ENCODE measurements at regions not wholly inside any gene's neighbourhood (a gene's known extent, or its start where the extent isn't known, plus 50 kb on each side); places are given as distances from the start of the nearest gene placed in this dataset.

GRCh38 chr4:151962138-151962823 lies 201.5 kb upstream of the GATB start:
- no peak for TF ChIP-seq CTCF (IDR thresholded peaks at IDR 0.05)
- no peak for TF ChIP-seq ZFX (IDR thresholded peaks at IDR 0.05; ENCODE audit: borderline replicate concordance)

Measured in 22Rv1 (cell line).